ENCODE measurements at regions not wholly inside any gene's neighbourhood (a gene's known extent, or its start where the extent isn't known, plus 50 kb on each side); places are given as distances from the start of the nearest gene placed in this dataset.

DNA sequence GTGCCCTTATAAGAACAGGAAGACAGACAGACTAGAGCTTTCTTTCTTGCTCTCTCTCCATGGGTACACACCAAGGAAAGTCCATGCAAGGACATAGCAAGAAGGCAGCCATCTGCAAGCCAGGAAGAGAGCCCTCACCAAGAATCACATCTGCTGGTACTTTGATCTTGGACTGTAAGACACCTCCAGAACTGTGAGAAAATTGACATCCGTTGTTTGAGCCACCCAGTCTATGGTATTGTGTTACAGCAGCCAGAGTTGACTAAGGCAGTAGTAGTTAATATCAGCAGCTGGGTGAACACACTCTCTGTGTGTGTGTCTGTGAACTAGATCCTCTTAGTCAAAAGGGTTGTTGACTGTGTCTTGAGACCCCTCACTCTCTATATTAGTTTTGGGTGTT is 53.8 kb upstream of the PPP2R5A start (continued):
- TF ChIP-seq ZNF462 (CRISPR knock-in tag; IDR thresholded peaks at IDR 0.05) (no peak), ZNF114 (CRISPR knock-in tag; IDR thresholded peaks at IDR 0.05) (no peak), STAT1 (IDR thresholded peaks at IDR 0.05; ENCODE audit: unreplicated experiment) (no peak), NANOG (IDR thresholded peaks at IDR 0.05; ENCODE audit: borderline replicate concordance) (no peak), JUNB (IDR thresholded peaks at IDR 0.05; ENCODE audit: unreplicated experiment) (no peak), REST (IDR thresholded peaks at IDR 0.05; ENCODE audit: unreplicated experiment) (no peak), EZH2phosphoT487 (IDR thresholded peaks at IDR 0.05; ENCODE audit: unreplicated experiment) (no peak), ZNF331 (CRISPR knock-in tag; IDR thresholded peaks at IDR 0.05; ENCODE audit: low read depth) (no peak)
